H1 (cell line): ENCODE measurements at regions not wholly inside any gene's neighbourhood (a gene's known extent, or its start where the extent isn't known, plus 50 kb on each side); places are given as distances from the start of the nearest gene placed in this dataset.
"Not testable (repeated sequence)": the region's sequence is repeated elsewhere in the genome, so short reads cannot be mapped to it uniquely, and the experiment has no call there.

ENCODE experiments used
- CEBPB ChIP-seq: IDR thresholded peaks from 2 replicates; pipeline ENCODE4 v1.6.1; 2012; ENCODE audit warnings: low read depth, low read length
- KDM1A ChIP-seq: fragments of 200-600, 300-600 bp; sonication (generic); IDR thresholded peaks from 2 replicates; pipeline ENCODE4 v1.7.1; 2016; ENCODE audit warnings: mild to moderate bottlenecking, low read length, borderline replicate concordance
- KDM4A ChIP-seq: IDR thresholded peaks from one replicate; pipeline ENCODE4 v1.7.1; 2012; ENCODE audit warnings: low read depth, mild to moderate bottlenecking, moderate library complexity, low read length, inconsistent platforms; ENCODE audit not compliant: severe bottlenecking
- MAX ChIP-seq: IDR thresholded peaks from 2 replicates; pipeline ENCODE4 v1.6.1; 2012; ENCODE audit warnings: inconsistent platforms
- POLR2A ChIP-seq, 2 experiments: IDR thresholded peaks; 1 replicate in 1 of 2; 2 replicates in 1 of 2; pipeline ENCODE4 v1.6.1; 2011; ENCODE audit warnings: low read depth in 2 of 2, low read length in 2 of 2, mild to moderate bottlenecking in 2 of 2; ENCODE audit errors: control extremely low read depth in 1 of 2
- TCF12 ChIP-seq: IDR thresholded peaks from 2 replicates; pipeline ENCODE4 v1.6.1; 2011; ENCODE audit warnings: low read depth, mild to moderate bottlenecking, low read length
- TF ChIP-seq, protein P1 (sequence below), 3 experiments: IDR thresholded peaks; 1 replicate in 2 of 3; 2 replicates in 1 of 3; pipeline versions ENCODE4 v1.5.1 to v1.6.1; 2011; ENCODE audit warnings: low read length in 3 of 3, mild to moderate bottlenecking in 3 of 3, inconsistent platforms in 2 of 3, low read depth in 1 of 3, moderate library complexity in 1 of 3; ENCODE audit not compliant: insufficient read depth in 1 of 3; ENCODE audit errors: control extremely low read depth in 1 of 3
- TF ChIP-seq, protein P2 (sequence below): IDR thresholded peaks from 2 replicates; pipeline ENCODE4 v1.6.1; 2011; ENCODE audit warnings: low read length, improper control_type of control experiment

- TF ChIP-seq, protein P1, sequence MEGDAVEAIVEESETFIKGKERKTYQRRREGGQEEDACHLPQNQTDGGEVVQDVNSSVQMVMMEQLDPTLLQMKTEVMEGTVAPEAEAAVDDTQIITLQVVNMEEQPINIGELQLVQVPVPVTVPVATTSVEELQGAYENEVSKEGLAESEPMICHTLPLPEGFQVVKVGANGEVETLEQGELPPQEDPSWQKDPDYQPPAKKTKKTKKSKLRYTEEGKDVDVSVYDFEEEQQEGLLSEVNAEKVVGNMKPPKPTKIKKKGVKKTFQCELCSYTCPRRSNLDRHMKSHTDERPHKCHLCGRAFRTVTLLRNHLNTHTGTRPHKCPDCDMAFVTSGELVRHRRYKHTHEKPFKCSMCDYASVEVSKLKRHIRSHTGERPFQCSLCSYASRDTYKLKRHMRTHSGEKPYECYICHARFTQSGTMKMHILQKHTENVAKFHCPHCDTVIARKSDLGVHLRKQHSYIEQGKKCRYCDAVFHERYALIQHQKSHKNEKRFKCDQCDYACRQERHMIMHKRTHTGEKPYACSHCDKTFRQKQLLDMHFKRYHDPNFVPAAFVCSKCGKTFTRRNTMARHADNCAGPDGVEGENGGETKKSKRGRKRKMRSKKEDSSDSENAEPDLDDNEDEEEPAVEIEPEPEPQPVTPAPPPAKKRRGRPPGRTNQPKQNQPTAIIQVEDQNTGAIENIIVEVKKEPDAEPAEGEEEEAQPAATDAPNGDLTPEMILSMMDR (IDR thresholded peaks at IDR 0.05; ENCODE audit: control extremely low read depth in 1 of 3, insufficient read depth in 1 of 3, low read depth in 1 of 3, low read length in 3 of 3) = not testable (repeated sequence)
- not testable (repeated sequence) for TF ChIP-seq POLR2A (IDR thresholded peaks at IDR 0.05; ENCODE audit: control extremely low read depth in 1 of 2, low read depth in 2 of 2, low read length in 2 of 2); KDM4A; KDM1A; TCF12; CEBPB; MAX
- TF ChIP-seq, protein P2, sequence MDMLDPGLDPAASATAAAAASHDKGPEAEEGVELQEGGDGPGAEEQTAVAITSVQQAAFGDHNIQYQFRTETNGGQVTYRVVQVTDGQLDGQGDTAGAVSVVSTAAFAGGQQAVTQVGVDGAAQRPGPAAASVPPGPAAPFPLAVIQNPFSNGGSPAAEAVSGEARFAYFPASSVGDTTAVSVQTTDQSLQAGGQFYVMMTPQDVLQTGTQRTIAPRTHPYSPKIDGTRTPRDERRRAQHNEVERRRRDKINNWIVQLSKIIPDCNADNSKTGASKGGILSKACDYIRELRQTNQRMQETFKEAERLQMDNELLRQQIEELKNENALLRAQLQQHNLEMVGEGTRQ = not testable (repeated sequence)
These were observed 94.9 kb downstream of the ARHGAP11B start for GRCh38 chr15:30720825-30721224.
